ENCODE measurements at regions not wholly inside any gene's neighbourhood (a gene's known extent, or its start where the extent isn't known, plus 50 kb on each side); places are given as distances from the start of the nearest gene placed in this dataset.

GRCh38 chr6:156519940-156520339, 257.2 kb upstream of the ARID1B start:
- DNase-seq (ENCODE audit: low spot score): no peak

GRCh38 chr6:156517088-156517487, 260.1 kb upstream of the ARID1B start:
- DNase-seq (ENCODE audit: low spot score): no peak

GRCh38 chr6:156515242-156515641, 261.9 kb upstream of the ARID1B start:
- no peak for DNase-seq (ENCODE audit: low spot score)

- DNase-seq (ENCODE audit: low spot score): no peak
These were observed 263.7 kb upstream of the ARID1B start for GRCh38 chr6:156513504-156513903.

- no peak for DNase-seq (ENCODE audit: low spot score)
These were observed 265.6 kb upstream of the ARID1B start for GRCh38 chr6:156511570-156511969.

- DNase-seq (ENCODE audit: low spot score): no peak
These were observed 266.1 kb upstream of the ARID1B start for GRCh38 chr6:156511051-156511450.

- no peak for DNase-seq (ENCODE audit: low spot score)
These were observed 266.9 kb upstream of the ARID1B start for GRCh38 chr6:156510242-156510641.

- no peak for DNase-seq (ENCODE audit: low spot score)
These were observed 267.7 kb upstream of the ARID1B start for GRCh38 chr6:156509496-156509895.

GRCh38 chr6:156508923-156509322, 268.3 kb upstream of the ARID1B start:
- no peak for DNase-seq (ENCODE audit: low spot score)

- DNase-seq (ENCODE audit: low spot score): no peak
These were observed 269.1 kb upstream of the ARID1B start for GRCh38 chr6:156508126-156508525.

GRCh38 chr6:156507656-156508055, 269.5 kb upstream of the ARID1B start:
- no peak for DNase-seq (ENCODE audit: low spot score)

- DNase-seq (ENCODE audit: low spot score): no peak
These were observed 270.1 kb upstream of the ARID1B start for GRCh38 chr6:156507106-156507505.

- DNase-seq (ENCODE audit: low spot score): no peak
These were observed 274.1 kb upstream of the ARID1B start for GRCh38 chr6:156502969-156503504.

GRCh38 chr6:156497618-156498017, 279.6 kb upstream of the ARID1B start:
- no peak for DNase-seq (ENCODE audit: low spot score)

- DNase-seq (ENCODE audit: low spot score): no peak
These were observed 289.3 kb upstream of the ARID1B start for GRCh38 chr6:156487877-156488276.

GRCh38 chr6:156485150-156485549, 292.0 kb upstream of the ARID1B start:
- no peak for DNase-seq (ENCODE audit: low spot score)

- DNase-seq (ENCODE audit: low spot score): no peak
These were observed 302.6 kb upstream of the ARID1B start for GRCh38 chr6:156474507-156475120.

- no peak for DNase-seq (ENCODE audit: low spot score)
These were observed 306.2 kb upstream of the ARID1B start for GRCh38 chr6:156471000-156471399.

GRCh38 chr6:156464100-156464878, 312.9 kb upstream of the ARID1B start:
- no peak for DNase-seq (ENCODE audit: low spot score)

- no peak for DNase-seq (ENCODE audit: low spot score)
These were observed 315.5 kb upstream of the ARID1B start for GRCh38 chr6:156461647-156462046.

- no peak for DNase-seq (ENCODE audit: low spot score)
These were observed 319.6 kb upstream of the ARID1B start for GRCh38 chr6:156457601-156458000.

GRCh38 chr6:156455847-156456246, 321.3 kb upstream of the ARID1B start:
- no peak for DNase-seq (ENCODE audit: low spot score)

GRCh38 chr6:156454867-156455266, 322.3 kb upstream of the ARID1B start:
- no peak for DNase-seq (ENCODE audit: low spot score)

GRCh38 chr6:156451726-156452125, 325.5 kb upstream of the ARID1B start:
- DNase-seq (ENCODE audit: low spot score): no peak
